AG09319 (cell line): ENCODE measurements at regions not wholly inside any gene's neighbourhood (a gene's known extent, or its start where the extent isn't known, plus 50 kb on each side); places are given as distances from the start of the nearest gene placed in this dataset.
A peak's percentile ranks its signal among the peaks of the same experiment; 100 is the strongest.
"Not testable (repeated sequence)": the region's sequence is repeated elsewhere in the genome, so short reads cannot be mapped to it uniquely, and the experiment has no call there.

Source experiments
- DNase-seq: peaks from one replicate; pipeline ENCODE4 v3.0.0-alpha.2; 2010; ENCODE audit warnings: low read depth; ENCODE audit errors: extremely low read depth
- TF ChIP-seq, protein P1 (sequence below): IDR thresholded peaks from 2 replicates; pipeline ENCODE4 v1.5.1; 2011; ENCODE audit warnings: low read depth, mild to moderate bottlenecking, inconsistent platforms, low read length, moderate library complexity

DNA sequence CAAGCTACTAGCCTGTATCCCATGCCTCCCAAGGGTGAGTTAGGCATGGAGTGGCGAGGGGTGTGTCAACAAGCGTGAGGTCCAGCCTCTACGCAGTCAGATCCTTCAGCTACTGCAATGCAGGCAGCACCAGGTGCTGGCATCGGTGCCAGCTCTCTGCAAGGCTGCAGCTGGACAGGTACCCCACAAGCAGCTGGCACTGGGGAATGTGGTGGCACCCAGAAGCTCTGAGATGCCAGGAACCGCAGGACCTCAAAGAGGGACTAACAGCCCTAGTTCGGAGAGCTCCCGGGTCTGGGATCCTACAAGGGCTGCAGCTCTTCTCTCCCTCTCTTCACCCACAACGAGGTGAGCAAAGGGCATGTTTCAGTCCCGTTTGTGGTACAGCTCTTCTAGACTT is 974.5 kb downstream of the LTN1 start:
- TF ChIP-seq, protein P1, sequence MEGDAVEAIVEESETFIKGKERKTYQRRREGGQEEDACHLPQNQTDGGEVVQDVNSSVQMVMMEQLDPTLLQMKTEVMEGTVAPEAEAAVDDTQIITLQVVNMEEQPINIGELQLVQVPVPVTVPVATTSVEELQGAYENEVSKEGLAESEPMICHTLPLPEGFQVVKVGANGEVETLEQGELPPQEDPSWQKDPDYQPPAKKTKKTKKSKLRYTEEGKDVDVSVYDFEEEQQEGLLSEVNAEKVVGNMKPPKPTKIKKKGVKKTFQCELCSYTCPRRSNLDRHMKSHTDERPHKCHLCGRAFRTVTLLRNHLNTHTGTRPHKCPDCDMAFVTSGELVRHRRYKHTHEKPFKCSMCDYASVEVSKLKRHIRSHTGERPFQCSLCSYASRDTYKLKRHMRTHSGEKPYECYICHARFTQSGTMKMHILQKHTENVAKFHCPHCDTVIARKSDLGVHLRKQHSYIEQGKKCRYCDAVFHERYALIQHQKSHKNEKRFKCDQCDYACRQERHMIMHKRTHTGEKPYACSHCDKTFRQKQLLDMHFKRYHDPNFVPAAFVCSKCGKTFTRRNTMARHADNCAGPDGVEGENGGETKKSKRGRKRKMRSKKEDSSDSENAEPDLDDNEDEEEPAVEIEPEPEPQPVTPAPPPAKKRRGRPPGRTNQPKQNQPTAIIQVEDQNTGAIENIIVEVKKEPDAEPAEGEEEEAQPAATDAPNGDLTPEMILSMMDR = no peak
- no peak for DNase-seq

DNA sequence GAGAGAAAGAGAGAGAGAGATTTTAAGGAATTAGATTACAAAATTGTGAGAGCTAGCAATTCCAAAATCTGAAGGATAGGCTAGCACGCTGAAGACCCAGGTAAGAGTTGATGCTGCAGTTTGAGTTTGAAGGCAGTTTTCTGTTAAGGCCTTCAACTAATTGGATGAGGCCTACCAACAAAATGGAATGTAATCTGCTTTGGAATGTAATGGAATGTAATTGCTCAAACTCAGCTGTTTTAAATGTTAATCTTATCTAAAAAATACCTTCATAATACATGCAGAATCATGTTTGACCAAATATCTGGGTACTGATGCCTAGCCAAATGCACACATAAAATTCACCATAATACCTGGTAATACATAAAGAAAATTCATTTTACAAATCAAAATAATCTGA is 976.1 kb downstream of the LTN1 start:
- DNase-seq = no peak
- TF ChIP-seq, protein P1 = no peak

GRCh38 chr21:28013123-28013522 is 979.6 kb downstream of the LTN1 start:
- not testable (repeated sequence) for DNase-seq

DNA sequence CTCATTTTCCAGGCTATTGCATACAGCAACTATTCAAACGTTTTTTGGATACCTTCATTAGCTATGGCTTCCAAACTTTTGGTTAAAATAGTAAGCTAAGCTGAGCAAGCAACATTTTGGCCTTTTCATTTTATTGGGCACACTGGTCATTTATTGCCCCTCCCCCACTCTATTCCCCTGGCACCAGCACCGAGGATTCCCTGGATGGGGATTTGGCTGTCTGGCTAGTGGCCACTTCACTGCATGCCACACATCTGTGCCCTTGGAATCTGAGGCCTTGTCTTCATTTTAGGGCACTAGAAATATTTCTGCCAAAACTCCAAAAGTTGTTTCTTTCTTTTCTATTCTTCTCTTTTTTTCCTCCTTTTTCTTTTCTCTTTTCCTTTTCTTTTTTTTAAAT is 980.7 kb downstream of the LTN1 start:
- not testable (repeated sequence) for DNase-seq

- not testable (repeated sequence) for DNase-seq
Measured at GRCh38 chr21:28008245-28008644, 984.4 kb downstream of the LTN1 start.

DNA sequence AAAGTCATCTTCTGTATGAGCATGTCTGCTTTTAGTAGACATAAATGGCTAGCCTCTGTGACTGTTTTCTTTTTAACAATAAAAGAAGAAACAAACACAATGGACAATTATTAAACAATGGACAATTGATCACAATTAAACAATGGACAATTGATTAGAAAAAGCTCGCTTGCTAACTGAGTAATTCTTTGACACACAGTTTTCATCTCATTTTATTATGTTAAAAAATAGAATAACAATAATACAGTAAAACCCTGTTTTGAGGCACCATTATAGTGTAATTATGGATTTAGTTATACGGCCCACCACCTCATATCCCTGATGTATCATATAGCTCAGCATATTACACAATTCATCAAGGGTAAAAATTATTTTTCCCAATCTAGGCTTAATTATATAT is 989.0 kb downstream of the LTN1 start:
- not testable (repeated sequence) for DNase-seq

- DNase-seq = not testable (repeated sequence)
Measured at GRCh38 chr21:27996906-27997305, 995.8 kb downstream of the LTN1 start.

DNA sequence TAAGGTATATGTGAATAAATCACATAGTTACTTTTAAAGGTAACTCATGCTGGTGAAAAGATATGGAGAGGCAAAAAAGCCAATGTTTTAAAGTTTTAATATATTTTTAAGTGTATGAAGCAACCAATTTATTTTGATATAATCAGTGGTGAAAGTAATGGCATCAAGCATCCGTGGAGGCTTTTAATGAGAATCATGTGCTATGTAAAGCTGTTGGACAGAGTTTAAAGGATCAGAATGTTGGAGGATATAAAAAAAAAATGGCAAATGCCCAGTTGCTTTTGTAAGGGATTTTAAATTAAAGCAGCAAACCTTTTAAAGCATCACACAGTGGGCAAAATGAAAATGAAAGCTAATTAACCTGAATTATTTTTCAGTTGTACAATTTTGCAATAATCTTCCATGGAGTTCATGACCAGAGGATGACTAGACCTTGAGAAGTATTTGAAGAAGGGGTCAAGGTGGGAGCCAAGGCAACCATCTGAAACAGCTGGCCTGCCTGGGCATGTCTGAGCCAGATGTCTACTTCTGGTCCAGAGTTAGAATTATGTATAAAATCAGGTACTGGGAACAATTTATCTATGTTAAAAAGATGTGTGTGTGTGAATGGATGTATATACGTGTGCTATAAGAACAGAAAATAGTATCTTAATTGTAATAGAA is 1007.9 kb downstream of the LTN1 start:
- DNase-seq = peak; percentile 16

- DNase-seq = not testable (repeated sequence)
Measured at GRCh38 chr21:27979446-27979845, 1012.6 kb upstream of the ADAMTS5 start.

GRCh38 chr21:27975514-27975913 is 1008.6 kb upstream of the ADAMTS5 start:
- DNase-seq = no peak
- TF ChIP-seq, protein P1 = no peak

GRCh38 chr21:27974152-27974551 is 1007.3 kb upstream of the ADAMTS5 start:
- DNase-seq = not testable (repeated sequence)

DNA sequence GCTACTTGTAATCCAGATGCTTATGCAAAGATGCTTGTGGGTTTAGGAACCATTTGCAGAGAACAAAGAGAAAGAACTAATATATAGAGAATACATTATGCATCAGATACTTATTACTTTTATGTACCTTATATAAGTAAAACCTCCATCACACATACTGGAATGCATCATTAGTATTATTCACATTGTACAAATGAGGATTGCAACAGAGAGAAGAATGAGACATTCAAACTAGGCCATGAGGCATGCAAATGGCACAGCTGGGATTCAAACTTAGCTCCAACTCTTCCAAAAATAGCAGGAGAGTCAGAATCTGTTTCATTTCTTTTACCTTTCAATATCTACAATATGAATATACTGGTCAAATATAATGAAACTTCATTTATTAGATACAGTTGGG is 1001.4 kb upstream of the ADAMTS5 start:
- DNase-seq = not testable (repeated sequence)

GRCh38 chr21:27954543-27955165 is 987.8 kb upstream of the ADAMTS5 start:
- DNase-seq = peak; percentile 44
- TF ChIP-seq, protein P1 = no peak
